NOMO-1 treated with dmso at 0.1 percent for 144 hours (cell line): ENCODE measurements at regions not wholly inside any gene's neighbourhood (a gene's known extent, or its start where the extent isn't known, plus 50 kb on each side); places are given as distances from the start of the nearest gene placed in this dataset.

Experiments used
- DNase-seq: peaks from one replicate; lab custom pipeline; 2025; ENCODE audit not compliant: unreplicated experiment; lab: John Stamatoyannopoulos, UW

- no peak for DNase-seq
These were observed 105.1 kb downstream of the LRIG3 start for GRCh38 chr12:58815235-58815634.

GRCh38 chr12:58818546-58818945, 101.8 kb downstream of the LRIG3 start:
- no peak for DNase-seq

GRCh38 chr12:58819345-58819744, 101.0 kb downstream of the LRIG3 start:
- DNase-seq = no peak

DNA sequence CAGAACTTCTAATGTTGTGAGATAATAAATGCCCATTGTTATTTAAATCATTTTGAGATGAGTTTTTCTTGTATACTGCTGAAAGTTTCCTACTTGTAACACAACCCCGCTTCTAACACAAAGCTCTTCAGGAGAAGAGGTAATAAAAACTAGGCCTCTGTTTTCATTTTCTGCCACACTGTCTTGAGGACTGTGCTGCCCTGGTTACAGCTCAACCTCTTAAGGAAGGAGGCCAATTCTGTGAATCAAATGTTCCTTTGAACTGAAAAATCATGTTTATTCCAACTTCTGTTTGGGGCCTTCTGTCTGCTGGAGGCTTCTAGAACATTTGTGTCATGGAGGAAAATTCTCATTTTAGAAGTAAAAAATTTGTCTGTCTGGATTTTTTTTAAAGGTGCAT, 100.3 kb downstream of the LRIG3 start:
- DNase-seq = no peak
